ENCODE measurements at regions not wholly inside any gene's neighbourhood (a gene's known extent, or its start where the extent isn't known, plus 50 kb on each side); places are given as distances from the start of the nearest gene placed in this dataset.

- TF ChIP-seq CTCF (conservative IDR thresholded peaks at IDR 0.05) (no peak), EZH2 (IDR thresholded peaks at IDR 0.05; ENCODE audit: low read depth) (no peak)
Observed at GRCh38 chr19:33933931-33934330, 137.3 kb downstream of the KCTD15 start.
